Lung (tissue), 12 donors: ENCODE measurements at regions not wholly inside any gene's neighbourhood (a gene's known extent, or its start where the extent isn't known, plus 50 kb on each side); places are given as distances from the start of the nearest gene placed in this dataset. TPM values are rescaled to one million over a fixed set of nuclear protein-coding genes. Genes with fewer than 3 reads are reported as not detected.

Experiments
- ATAC-seq: fragments of 200-7000 bp; cut with Tn5 transposase; one replicate; pipeline ENCODE4 v1.9.1; 2020; ENCODE audit warnings: moderate number of reproducible peaks; ENCODE audit not compliant: insufficient read depth, low FRiP score
- DNase-seq, 3 donors: peaks; one replicate each; pipeline ENCODE4 v3.0.0-alpha.2; 2013 to 2017
- H3K27ac ChIP-seq, 2 donors: one replicate each; pipeline ENCODE4 v1.5.1; 2013; ENCODE audit warnings: mild to moderate bottlenecking in 2 of 2, moderate library complexity in 2 of 2, control low read depth in 1 of 2, inconsistent platforms in 1 of 2, low read depth in 1 of 2, low read length in 1 of 2
- H3K27me3 ChIP-seq, 3 donors: one replicate each; pipeline ENCODE4 v1.5.1; 2013; ENCODE audit warnings: low read length in 2 of 3; ENCODE audit not compliant: control insufficient read depth in 3 of 3, insufficient read depth in 3 of 3
- H3K36me3 ChIP-seq, 4 donors: one replicate each; pipeline ENCODE4 v1.5.1; 2013; ENCODE audit warnings: low read length in 4 of 4, mild to moderate bottlenecking in 1 of 4, moderate library complexity in 1 of 4; ENCODE audit not compliant: control insufficient read depth in 4 of 4, insufficient read depth in 4 of 4
- H3K4me1 ChIP-seq, 5 donors: one replicate each; pipeline ENCODE4 v1.5.1; 2013; ENCODE audit warnings: low read length in 5 of 5, mild to moderate bottlenecking in 2 of 5, moderate library complexity in 1 of 5; ENCODE audit not compliant: control insufficient read depth in 5 of 5, insufficient read depth in 5 of 5
- H3K4me3 ChIP-seq: one replicate; pipeline ENCODE4 v1.5.1; 2013; ENCODE audit warnings: mild to moderate bottlenecking, control low read depth, moderate library complexity
- H3K9ac ChIP-seq, 2 donors: one replicate each; pipeline ENCODE4 v1.5.1; 2013; ENCODE audit warnings: low read length in 2 of 2, control low read depth in 1 of 2; ENCODE audit not compliant: insufficient read depth in 1 of 2
- H3K9me3 ChIP-seq, 4 donors: one replicate each; pipeline ENCODE4 v1.5.1; 2013; ENCODE audit warnings: low read length in 3 of 4, mild to moderate bottlenecking in 1 of 4, moderate library complexity in 1 of 4; ENCODE audit not compliant: control insufficient read depth in 4 of 4, insufficient read depth in 3 of 4
- CTCF ChIP-seq: IDR thresholded peaks from 2 replicates; pipeline ENCODE4 v1.5.1; 2012; ENCODE audit warnings: mild to moderate bottlenecking; ENCODE audit errors: control extremely low read depth, extremely low read depth
- WGBS, 2 donors: extraction: QIAGEN DNeasy Blood & Tissue Kit; methylation state at CpG; one replicate each; pipeline ENCODE4 v1.1.7; 2013; 5-methylcytosine and 5-hydroxymethylcytosine counted together
- small RNA-seq: library from RNA; depleted of rRNA; stranded (forward); fragments of <200 nt; gene quantifications from one replicate; pipeline ENCODE3, GENCODE V24; 2014; ENCODE audit warnings: low replicate concordance
- donor health status: control.
- donor health status: control.
- donor health status: Bipolar disorder and iron deficiency.
- donor health status: healthy.
- donor health status: DM: yes; HTN: yes; CAD: no.

DNA sequence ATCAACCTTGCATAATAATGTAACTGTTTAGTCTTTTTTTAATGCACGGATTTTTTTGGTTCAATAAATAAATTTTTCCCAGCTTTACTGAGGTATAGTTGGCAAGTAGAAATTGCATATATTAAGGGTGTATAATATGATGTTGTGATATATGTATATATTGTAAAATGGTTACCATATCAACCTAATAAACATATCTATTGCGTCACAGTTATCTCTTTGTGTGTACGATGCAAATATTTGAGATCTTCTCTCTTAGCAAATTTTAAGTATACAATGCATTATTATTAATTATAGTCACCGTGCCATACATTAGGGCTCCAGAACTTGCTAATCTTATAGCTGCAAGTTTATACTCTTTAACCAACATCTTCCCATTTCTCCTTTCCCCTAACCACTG is 57.2 kb upstream of the TMEM161B start:
- ATAC-seq (no peak), DNase-seq (no peak)
- H3K9ac ChIP-seq: no peak overlapping the region
- no peak for TF ChIP-seq CTCF
- H3K36me3 ChIP-seq: no peaks in the 10 kb centered on the region
- H3K27me3 ChIP-seq: no peaks in the 10 kb centered on the region
- no peaks in the 10 kb centered on the region for H3K9me3 ChIP-seq
- H3K27ac ChIP-seq: no peak overlapping the region
- H3K4me3 ChIP-seq: no peak overlapping the region
- WGBS, 2 donors: 85 to 87% methylated on average over 4 of the region's 4 CpGs
- H3K4me1 ChIP-seq: no peaks in the 10 kb centered on the region

GRCh38 chr5:88322785-88323184 is 54.1 kb upstream of the TMEM161B start:
- Histone ChIP-seq H3K27ac (no peak overlapping the region), H3K36me3 (peaks cover 0 to 2% (median 0%) of the 10 kb centered on the region in 4 donors), H3K27me3 (no peaks in the 10 kb centered on the region), H3K4me1 (no peaks in the 10 kb centered on the region), H3K9me3 (no peaks in the 10 kb centered on the region), H3K4me3 (no peak overlapping the region), H3K9ac (no peak overlapping the region)
- ATAC-seq (no peak), DNase-seq (no peak)
- TF ChIP-seq CTCF: no peak
- WGBS, 2 donors: 92 to 97% methylated on average over 3 of the region's 3 CpGs

Small RNA genes lying in the stretch of these regions (small RNA-seq; reads per million reads assigned to genes)
- not detected for gene RF00156
